ENCODE measurements at regions not wholly inside any gene's neighbourhood (a gene's known extent, or its start where the extent isn't known, plus 50 kb on each side); places are given as distances from the start of the nearest gene placed in this dataset.

DNA sequence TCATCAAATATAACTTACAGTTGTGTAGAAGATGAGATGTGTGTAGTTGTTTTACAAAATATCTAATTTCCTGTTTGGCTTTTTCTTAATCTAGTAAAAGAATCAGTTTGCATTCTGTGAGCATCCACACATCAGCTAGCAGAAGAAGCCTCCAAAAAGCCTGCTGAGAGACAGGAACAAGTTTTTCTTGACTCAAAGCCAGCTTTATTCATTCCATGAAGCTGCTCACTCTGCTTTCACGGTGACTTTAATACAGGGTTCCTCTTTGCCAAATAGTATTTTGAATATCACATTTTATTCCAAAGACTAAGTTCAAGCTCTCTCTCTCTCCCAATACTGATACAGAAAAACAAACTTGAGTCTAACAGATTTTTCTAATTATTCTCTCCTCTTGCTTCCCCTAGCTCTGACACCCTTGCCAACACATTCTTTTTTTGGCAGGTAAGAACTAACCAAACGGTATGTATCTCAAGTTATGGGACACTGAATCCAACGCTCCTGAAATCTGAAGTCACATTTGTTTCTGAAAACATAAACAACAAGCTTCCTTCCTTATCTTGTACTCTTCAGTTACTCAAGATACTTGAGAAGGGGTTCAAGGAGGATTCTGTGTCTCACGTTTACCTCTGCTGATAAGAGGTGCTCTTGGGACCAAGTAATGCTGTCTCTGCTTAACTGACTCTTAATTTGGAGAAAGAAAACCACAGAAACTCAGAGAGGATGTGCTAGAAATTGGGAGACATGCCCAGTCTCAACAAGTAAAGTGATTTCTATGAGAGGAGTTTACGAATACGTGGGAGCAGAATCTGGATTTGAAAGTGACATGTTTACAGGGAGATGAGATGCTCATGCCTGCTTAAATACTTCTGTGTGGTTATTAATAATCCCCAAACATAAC lies 184.2 kb upstream of the SPTLC3 start:
- DNase-seq (ENCODE audit: low spot score) = no peak

DNA sequence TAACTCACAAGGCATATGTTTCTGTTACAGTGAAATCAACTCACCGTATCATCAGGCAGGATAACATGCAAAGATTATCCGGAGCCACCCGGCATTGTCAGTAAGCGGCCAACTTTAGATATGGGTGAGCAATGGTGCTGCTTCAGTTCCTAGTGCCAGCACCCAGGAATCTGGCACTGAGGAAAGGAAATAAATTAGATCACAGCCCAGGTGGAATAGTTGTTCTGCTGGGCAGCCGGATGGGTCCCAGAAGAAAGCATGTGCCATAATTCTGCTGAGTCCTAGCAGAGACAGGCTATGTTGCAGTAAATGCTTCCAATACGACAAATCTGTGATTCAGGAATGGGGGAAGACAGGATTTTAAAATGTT lies 183.6 kb upstream of the SPTLC3 start:
- no peak for DNase-seq (ENCODE audit: low spot score)

DNA sequence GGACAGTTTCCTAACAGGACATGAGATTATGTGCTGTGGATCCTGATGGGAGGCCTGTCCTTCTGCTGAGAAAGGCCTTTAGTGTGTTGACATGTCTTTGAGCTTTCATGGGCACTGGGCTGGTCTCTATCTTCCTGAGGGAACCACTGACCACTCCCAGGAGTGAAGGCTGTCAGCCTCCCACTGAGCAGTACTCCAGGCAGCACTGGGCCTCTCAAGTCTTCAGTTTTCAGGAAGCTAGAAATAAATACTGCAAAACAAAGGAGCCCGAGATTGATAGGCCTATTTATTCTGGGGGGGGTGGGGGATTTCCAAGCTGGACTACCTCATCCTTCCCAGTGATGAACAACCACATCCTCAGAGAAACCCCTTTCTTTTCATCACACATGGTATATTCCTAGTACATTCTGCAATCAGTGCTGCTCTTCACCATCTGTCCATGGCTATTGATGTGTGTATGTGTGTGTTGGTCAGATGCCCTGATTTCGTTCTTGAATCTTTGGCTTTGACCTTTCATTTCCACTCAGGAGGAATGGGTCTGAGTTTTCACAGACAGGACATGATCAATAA lies 180.9 kb upstream of the SPTLC3 start:
- no peak for DNase-seq (ENCODE audit: low spot score)

DNA sequence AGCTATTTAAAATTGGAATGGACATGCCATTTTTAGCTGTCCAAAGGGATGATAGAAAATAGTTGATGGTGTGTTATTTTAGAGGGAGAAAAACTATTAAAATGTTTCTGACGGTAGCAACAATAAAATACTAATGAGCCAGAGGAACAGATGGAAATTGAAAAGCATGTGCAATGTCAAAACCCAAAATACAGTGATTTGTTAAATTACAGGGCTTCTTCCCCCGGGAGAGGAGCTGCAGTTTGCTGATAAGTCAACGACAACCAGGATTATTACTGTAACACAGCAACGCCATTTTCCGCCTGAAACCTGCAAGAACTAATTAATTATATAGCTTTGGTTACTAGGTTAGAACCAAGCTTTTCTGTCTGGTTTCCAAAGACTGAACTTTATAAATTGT lies 179.6 kb upstream of the SPTLC3 start:
- DNase-seq (ENCODE audit: low spot score) = no peak

DNA sequence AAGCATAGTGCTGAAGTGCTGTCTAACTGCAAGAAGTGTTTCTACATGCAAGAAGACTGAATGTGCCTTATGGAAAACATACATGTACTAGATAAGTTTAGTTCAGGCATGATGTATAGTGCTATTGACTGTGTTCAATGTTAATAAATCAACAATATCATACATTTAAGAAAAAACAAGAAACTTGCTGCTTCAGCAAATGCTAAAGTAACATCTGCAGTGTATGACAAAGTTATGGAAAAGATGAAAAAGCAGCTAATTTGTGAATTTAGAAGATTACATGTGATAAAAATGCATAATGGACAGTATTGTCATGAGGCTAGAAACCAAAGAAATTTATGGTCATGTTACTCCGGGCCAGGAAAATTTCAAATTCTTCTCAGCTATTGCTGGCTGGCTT lies 174.9 kb upstream of the SPTLC3 start:
- DNase-seq (ENCODE audit: low spot score) = no peak

DNA sequence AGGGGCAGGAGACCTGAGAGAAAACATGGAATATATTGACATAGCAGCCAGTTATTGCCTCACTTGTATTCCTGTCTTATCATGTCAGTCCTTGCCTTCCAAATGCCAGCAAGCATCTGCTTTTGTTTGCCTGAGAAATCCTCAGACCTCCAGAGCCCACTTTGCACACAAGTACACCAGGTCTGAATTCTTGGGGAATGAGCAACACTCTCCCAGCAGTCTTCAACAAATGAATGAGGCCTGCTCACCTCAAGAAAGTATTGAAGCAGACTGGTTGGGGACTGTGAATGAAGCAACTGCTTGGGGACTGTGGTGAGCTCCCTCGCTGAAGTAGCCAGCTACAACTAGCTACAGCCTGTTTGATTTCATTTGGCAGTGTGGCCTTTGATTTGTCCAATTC lies 172.8 kb upstream of the SPTLC3 start:
- DNase-seq (ENCODE audit: low spot score) = no peak

DNA sequence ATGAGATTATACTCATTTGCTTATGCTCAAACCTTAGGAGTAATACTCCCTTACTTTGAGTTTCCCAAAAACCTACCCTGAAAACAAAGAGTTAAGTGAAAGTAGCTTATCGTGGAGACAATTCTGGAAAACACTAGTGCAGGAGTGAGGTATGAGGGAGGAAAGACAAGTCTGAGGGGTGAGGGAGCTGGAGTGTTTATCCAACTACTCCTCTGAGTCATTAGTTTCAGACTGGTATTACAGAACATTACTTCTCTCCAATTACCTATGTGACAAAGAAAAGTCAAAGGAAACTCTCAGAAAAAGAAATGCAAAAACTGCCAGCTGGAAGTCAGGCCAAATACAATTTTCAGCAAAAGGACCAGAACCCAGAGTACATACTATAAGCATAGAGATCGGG lies 171.1 kb upstream of the SPTLC3 start:
- DNase-seq (ENCODE audit: low spot score) = no peak

DNA sequence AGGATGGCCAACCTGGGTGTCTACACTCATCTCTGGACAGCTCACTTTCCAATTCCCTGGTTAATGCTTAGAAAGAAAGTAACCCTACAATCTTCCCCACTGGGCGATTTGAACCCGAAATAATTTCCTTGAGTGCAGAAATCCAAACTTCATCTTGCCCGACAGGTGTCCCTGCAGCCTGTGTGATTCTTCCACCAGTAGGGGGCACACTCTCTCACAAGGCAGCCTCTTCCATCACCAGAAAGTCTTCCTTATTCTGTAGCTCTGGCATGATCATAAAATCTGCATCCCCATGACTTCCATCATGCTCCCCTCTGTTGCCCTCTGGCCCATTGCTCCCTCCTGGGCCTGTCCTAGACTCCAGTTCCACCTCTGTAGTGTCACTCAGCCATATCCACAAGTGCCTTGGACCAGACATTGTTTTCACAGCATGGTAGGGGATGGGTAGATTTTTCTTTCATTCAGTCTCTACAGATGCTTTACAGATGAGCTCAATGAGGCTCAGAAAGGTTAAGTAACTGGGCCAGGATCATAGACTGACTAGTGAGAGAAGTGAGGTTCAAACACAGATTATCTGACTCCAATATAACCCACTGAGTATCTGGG lies 170.4 kb upstream of the SPTLC3 start:
- peak; percentile 16 for DNase-seq (ENCODE audit: low spot score)

DNA sequence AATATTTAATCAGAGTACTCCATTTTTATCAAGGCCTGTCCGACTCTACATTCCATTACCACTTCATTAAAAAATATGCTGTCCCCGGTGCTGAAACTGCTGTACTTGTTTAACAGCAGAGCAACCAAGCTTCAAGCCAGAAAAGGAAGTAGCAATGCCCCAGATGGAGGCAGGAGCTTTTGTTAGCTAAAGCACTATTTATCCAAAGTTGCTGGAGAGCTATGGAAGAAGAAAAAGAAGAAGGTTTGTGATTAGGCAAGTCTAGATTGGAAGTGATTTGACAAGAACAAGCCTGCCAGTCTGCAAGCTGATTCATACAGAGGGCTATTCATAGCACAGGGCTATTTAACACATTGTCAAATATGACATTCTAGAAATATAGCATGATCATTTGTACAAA lies 160.9 kb upstream of the SPTLC3 start:
- peak; percentile 3 for DNase-seq (ENCODE audit: low spot score)

DNA sequence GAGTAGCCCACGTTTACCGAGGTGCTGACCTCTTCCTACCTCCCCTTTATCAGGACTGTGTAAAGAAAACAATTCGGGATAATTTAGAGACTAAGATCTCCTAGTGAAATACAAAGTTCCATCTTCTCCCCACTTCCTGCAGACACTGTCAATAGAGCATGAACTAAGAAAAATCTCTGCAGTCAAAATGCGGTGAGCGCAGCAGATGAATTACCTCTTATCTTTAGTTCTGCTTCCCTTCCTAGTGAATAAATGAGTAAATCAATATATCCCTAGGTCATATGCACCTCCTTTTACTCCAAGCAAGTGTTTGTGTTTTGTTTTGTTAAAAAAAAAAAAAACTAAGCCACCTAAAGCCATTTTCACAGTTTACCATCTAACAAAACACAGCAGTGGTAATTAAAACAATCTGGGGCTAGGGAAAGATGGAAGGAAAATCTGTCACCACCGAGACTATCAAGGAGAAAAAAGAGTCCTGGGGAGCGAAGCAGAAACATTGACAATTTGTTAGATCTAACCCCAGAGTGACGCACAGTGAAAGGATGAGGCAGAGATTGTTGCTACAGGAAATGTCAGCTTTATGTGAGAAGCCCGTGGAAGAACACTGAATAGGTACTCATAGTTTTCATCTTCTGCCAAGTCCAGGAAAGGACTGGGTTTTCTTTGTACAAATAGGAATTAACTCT lies 159.4 kb upstream of the SPTLC3 start:
- DNase-seq (ENCODE audit: low spot score) = no peak

DNA sequence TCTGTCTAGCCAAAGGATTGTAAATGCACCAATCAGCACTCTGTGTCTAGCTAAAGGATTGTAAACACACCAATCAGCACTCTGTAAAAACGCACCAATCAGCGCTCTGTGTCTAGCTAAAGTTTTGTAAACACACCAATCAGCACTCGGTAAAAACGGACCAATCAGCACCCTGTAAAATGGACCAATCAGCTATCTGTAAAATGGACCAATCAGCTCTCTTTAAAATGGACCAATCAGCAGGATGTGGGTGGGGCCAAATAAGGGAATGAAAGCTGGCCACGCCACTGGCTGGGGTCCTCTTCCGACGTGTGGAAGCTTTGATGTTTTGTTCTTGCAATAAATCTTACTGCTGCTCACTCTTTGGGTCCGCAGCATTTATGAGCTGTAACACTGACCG lies 151.1 kb upstream of the SPTLC3 start:
- peak; percentile 26 for DNase-seq (ENCODE audit: low spot score)

DNA sequence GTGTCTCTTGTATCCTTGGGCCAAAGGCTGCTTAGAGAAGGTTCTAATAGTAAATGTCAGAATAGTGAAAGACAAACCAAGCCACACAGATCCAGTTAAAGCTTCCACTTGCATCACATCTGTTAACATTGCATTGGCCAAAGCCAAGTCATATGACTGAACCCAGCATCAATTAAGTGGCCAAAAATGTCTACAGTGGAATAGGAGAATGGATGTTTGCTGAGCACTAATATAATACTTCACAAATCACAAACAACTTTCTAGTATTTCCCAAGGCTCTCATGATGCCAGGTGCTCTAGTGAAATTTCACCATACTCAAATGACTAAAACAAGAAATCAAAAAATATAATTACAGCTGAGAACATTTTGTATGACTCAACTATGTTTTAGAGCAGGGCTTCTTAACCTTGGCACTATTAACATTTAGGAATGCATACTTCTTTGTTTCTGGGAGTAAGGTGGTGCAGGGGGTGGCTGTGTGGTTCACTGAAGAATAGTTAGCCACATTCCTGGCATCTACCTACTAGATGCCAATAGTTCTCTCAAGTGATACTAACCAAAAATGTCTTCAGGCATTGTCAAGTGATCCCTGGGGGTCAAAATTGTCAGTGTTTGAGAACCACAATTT lies 148.0 kb upstream of the SPTLC3 start:
- DNase-seq (ENCODE audit: low spot score) = no peak

DNA sequence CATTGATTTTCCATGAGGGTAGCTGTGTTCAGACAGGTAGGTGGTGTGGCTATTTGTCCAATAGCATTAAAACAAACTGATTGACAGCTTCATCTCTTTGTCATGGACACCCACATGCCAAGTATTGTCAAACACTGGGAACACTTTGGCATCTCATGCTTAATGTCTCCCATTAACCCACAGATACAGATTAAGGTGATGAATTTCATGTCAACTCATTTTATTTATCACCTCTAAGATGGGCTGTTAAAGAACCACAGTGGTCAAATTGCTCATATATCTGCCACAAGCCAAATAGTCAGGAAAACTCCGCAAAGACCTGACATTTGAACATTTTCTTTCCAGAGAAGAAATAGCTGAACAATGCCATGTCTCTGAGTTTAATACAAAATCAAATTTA lies 139.1 kb upstream of the SPTLC3 start:
- no peak for DNase-seq (ENCODE audit: low spot score)

DNA sequence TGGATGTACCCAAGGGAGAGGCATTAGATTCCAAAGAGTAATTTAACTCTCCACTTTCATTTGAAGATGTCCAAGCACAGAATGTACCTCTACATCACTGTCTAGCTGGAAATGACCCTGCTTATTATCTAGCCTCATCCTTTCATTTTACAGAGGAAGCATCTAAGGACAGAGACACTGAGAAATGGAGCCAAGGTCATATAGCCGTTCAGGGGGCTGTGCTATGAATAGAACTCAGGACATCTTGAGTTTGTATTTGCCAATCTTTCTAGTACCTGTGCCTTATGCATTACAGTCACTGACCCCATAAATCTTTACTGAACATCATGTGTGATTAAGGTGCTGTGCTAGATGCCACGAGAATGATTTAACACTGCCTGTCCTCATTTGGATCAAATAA lies 138.2 kb upstream of the SPTLC3 start:
- DNase-seq (ENCODE audit: low spot score) = no peak

DNA sequence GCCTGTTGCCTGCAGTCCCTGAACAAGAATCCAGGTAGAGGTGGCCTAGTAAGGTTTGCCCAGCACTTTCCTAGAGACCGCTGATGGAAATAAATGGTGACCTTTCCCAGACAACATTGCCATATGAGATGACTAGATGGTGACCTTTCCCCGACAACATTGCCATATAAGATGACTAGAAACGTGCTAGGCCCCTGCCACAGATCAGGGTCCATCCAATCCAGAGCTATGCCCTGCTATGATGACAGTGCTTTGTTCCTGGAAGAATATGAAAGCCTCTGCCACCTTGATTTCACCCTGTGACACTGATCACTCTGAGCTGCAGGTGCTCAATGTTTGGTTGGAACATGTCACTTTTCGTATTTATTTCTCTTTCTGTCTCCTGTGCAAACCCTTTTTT lies 133.8 kb upstream of the SPTLC3 start:
- DNase-seq (ENCODE audit: low spot score) = no peak

DNA sequence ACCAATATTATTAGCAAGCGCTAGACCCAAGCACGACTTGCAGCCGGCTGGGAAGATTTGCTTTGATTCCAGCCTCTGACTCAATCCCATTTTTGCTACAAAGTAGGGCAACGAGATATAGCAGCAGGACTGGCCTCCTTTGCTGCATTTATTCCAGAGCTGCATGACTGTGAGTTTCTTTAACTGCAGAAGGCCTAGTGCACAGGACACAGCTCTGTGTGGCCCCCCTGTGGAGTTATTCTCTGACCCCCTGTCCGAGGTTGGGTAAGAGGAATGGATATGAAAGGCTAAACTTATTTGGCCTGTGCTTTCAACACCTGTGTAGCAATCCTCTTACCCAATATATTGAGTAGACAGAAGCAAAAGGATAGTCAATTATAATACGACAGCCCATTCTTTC lies 133.3 kb upstream of the SPTLC3 start:
- no peak for DNase-seq (ENCODE audit: low spot score)

DNA sequence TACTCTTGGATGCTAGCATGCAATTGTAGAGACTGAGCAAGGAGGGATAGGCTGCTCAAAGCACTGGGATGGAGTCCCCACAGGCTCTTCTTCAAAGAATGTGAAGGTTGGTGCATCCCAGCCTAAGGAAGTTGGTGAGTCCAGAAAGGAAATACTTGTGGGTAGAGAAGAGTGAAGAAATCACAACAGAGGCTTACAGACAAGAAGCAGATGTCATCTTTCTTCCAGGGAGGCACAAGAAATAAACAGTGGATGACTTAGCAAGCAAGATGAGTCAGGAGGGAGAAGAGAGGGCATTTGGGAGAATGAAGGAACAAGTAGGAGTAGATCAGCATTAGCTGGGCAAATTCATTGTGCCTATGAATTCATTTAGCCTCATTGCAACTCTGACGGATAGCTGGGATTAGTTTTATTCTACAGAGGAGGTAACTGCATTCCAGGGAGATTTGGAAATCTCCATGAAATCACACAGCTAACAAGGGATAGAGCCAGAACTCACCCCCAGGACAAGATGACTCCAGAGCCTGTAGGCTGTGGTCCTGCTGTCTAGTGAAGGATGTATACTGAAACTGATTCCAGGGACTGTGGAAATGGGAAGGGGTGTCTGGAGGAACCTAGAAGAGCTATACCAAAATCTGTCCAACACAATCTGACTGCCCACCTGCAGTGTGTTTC lies 125.8 kb upstream of the SPTLC3 start:
- no peak for DNase-seq (ENCODE audit: low spot score)

DNA sequence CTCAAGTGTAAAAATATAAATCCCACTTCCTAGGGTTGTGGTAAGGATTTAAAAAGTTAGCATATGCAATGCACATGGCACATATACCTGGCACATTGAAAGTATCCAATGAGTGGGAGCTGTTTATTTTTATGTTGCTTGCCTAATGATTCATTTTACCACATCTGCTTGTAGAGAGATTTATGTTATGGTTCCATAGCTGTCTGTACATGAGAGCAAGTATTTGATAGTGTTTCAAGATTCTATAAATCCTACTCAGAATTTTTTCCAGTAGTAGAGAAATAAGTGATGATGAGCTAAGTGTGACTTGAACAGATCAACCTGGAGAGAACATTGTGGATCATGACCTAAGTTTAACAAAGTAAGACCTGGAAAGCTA lies 125.3 kb upstream of the SPTLC3 start:
- DNase-seq (ENCODE audit: low spot score) = no peak

DNA sequence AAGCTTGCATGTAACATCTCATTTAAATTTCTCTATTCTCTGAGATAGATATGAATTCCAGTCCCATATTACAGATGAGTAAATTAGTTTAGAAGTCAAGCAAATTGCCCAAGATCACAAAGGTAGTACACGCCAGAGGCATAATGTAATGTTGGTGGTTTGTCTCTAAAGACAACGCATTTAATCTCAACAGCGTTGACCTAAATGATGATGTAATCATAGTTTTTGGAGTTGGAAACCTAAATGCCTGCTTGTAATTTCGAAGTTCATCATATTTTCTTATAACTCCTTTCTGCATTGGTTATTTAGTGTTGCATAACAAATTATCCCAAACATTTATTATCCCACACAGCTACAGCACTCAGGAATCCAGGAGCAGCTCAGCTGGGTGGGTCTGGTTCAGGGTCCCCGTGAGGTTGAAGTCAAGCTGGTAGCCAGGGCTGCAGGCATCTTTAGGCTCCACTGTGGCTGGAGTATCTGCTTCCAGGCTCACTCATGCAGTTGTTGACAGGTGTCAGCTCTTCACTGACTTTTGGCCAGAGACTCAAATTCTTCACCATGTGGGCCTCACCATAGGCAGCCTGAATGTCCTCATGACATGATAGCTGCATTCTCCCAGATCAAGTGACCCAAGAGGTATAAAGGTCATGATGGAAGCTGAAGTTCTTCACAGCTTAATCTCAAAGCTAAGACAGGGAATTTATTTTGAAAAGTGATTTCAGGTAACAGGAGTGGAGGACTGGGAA lies 122.0 kb upstream of the SPTLC3 start:
- no peak for DNase-seq (ENCODE audit: low spot score)

DNA sequence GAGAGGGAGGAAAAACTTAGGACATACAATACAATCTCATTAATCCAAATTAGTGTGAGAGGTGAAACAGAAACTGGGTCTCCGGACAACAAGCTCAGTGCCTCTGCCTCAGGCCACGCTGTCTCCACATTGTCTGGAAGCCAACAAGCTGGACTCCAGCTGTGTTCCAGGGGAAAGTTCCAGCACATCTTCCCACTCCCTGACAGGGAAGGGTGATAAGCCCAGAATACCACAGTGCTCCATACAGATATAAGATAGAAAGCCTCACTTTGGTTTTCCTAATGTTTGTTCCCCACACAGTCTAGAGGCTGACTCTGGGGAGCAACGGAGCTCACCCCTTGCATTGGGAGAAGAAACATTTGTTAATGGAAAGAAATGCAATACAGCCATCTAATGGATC lies 117.1 kb upstream of the SPTLC3 start:
- DNase-seq (ENCODE audit: low spot score) = no peak

DNA sequence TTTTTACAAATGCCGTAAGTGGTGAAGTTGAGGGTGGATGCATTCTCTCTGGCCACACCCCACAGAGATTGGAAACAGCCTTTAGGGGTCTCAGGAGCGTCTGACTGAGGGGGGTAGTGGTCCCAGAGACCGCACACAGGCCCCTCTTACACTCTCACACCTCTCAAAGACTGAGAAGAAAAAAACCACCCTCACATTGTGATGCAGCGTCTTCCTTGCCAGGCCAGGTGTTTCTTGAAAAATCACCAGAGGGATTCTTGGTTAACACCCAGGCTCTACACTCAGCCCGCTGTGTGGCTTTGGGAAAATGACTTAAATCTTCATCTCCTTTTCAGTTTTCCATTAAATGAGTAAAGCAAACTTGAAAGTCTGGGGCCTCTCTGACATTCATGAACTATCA lies 115.8 kb upstream of the SPTLC3 start:
- no peak for DNase-seq (ENCODE audit: low spot score)
